SK-N-MC (cell line): ENCODE measurements at regions not wholly inside any gene's neighbourhood (a gene's known extent, or its start where the extent isn't known, plus 50 kb on each side); places are given as distances from the start of the nearest gene placed in this dataset.
"Not testable (repeated sequence)": the region's sequence is repeated elsewhere in the genome, so short reads cannot be mapped to it uniquely, and the experiment has no call there.

Source experiments
- DNase-seq: peaks from one replicate; pipeline ENCODE4 v3.0.0-alpha.2; 2011; ENCODE audit warnings: low read depth, low spot score
- H3K27ac ChIP-seq: fragments of 200-600 bp; sonication (generic); 2 replicates; pipeline ENCODE4 v1.5.1; 2016; ENCODE audit warnings: mixed run types
- H3K36me3 ChIP-seq: fragments of 200-600 bp; sonication (generic); 2 replicates; pipeline ENCODE4 v1.6.1; 2017; ENCODE audit warnings: antibody characterized with exemption, low read length, mixed read lengths; ENCODE audit not compliant: insufficient read depth
- H3K4me3 ChIP-seq: fragments of 200-600 bp; sonication (generic); 2 replicates; pipeline ENCODE4 v1.5.1; 2016
- H3K9ac ChIP-seq: fragments of 200-600 bp; sonication (generic); 2 replicates; pipeline ENCODE4 v1.8.0; 2017; ENCODE audit warnings: mixed run types, mixed read lengths; ENCODE audit not compliant: insufficient read length
- H3K9me3 ChIP-seq: fragments of 200-600 bp; sonication (generic); 2 replicates; pipeline ENCODE4 v1.6.1; 2017; ENCODE audit warnings: low read depth, mild to moderate bottlenecking, antibody characterized with exemption, low read length, moderate library complexity, mixed read lengths
- EZH2 ChIP-seq: fragments of 200-600 bp; sonication (generic); IDR thresholded peaks from one replicate; pipeline ENCODE4 v1.6.1; 2017; ENCODE audit warnings: antibody characterized with exemption
- FOXP2 ChIP-seq: optimal IDR thresholded peaks from 2 replicates; pipeline ENCODE3; 2011; ENCODE audit warnings: mild to moderate bottlenecking, moderate library complexity; ENCODE audit not compliant: insufficient read depth; ENCODE audit errors: extremely low read length, control extremely low read depth
- POLR2AphosphoS5 ChIP-seq: IDR thresholded peaks from 2 replicates; pipeline ENCODE4 v1.6.1; 2012; ENCODE audit warnings: mild to moderate bottlenecking, low read depth, low read length, borderline replicate concordance

DNA sequence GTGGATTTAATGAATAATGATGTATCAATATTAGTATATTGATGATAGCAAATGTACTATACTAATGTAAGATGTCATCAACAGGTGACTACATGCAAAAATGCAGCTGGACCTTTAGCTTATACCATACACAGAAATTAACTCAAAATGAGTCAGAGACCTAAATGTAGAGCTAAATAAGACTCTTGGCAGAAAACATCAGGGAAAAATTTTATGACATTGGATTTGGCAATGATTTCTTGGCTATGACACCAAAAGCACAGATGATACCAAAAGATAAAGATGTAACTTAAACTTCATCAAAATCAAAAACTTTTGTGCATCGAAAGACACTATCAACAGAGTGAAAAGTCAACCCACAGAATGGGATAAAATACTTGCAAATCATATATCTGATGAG is 64.0 kb upstream of the CCL21 start:
- H3K9me3 ChIP-seq: no peaks in the 10 kb centered on the region
- DNase-seq: no peak
- TF ChIP-seq EZH2: no peak
- TF ChIP-seq POLR2AphosphoS5: no peak
- TF ChIP-seq FOXP2: no peak
- no peaks in the 10 kb centered on the region for H3K36me3 ChIP-seq
- H3K9ac ChIP-seq: no peak overlapping the region
- H3K4me3 ChIP-seq: no peak overlapping the region
- H3K27ac ChIP-seq: no peak overlapping the region

DNA sequence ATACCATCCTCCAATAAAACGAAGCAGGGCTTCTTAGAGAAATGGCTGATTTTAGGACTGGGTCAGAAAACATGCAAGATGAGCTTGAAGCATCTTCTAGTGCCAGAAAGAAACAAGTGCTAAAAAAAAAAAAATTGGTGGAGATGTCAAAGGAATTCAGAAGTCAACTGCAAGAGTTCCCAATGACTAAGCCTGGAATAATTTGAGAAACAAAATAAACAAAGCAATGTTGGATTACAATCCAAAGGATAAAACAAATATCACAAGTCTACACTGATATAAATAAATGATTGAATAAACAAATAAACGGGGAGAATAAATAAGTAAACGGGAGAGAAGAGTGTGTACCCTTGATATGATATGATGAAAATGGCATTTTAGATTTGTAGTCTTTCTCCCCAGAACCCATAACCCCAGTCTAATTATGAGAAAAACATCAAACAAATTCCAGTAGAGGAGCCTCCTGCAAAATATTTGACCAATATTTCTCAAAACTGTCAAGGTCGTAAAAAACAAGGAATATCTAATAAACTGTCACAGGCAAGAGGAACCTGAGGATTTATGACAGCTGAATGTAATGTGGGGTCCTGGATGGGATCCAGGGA is 63.5 kb upstream of the CCL21 start:
- TF ChIP-seq FOXP2 (no peak), EZH2 (no peak), POLR2AphosphoS5 (no peak)
- no peaks in the 10 kb centered on the region for H3K36me3 ChIP-seq
- no peaks in the 10 kb centered on the region for H3K9me3 ChIP-seq
- no peak overlapping the region for H3K27ac ChIP-seq
- no peak overlapping the region for H3K9ac ChIP-seq
- no peak overlapping the region for H3K4me3 ChIP-seq
- DNase-seq: no peak

DNA sequence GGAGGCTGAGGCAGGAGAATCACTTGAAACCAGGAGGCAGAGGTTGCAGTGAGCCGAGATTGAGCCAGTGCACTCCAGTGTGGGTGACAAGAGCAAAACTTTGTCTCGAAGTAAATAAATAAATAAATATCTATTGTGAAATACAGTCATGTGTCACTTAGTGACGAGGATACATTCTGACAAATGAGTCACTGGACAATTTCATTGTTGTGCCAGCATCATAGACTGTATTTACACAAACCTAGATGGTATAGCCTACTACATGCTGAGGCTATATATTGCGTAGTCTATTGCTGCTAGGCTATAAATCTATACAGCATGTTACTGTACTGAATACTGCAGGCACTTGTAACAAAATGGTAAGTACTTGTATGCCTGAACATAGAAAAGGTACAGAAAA is 61.1 kb upstream of the CCL21 start:
- DNase-seq: no peak
- no peak overlapping the region for H3K27ac ChIP-seq

GRCh38 chr9:34767087-34767486 is 57.2 kb upstream of the CCL21 start:
- H3K9me3 ChIP-seq, H3K4me3 ChIP-seq, H3K27ac ChIP-seq, H3K36me3 ChIP-seq, DNase-seq, H3K9ac ChIP-seq: not testable (repeated sequence)

More for the DNA sequence above, 61.1 kb upstream of the CCL21 start:
- H3K9ac ChIP-seq: no peak overlapping the region
- H3K36me3 ChIP-seq: no peaks in the 10 kb centered on the region
- no peak for TF ChIP-seq FOXP2
- TF ChIP-seq POLR2AphosphoS5: no peak
- no peak for TF ChIP-seq EZH2
- H3K4me3 ChIP-seq: no peak overlapping the region
- H3K9me3 ChIP-seq: no peaks in the 10 kb centered on the region

GRCh38 chr9:34760196-34761040 is 50.5 kb upstream of the CCL21 start:
- H3K27ac ChIP-seq, H3K36me3 ChIP-seq, H3K9me3 ChIP-seq, H3K9ac ChIP-seq, DNase-seq, H3K4me3 ChIP-seq: not testable (repeated sequence)
